ENCODE measurements at regions not wholly inside any gene's neighbourhood (a gene's known extent, or its start where the extent isn't known, plus 50 kb on each side); places are given as distances from the start of the nearest gene placed in this dataset.

DNA sequence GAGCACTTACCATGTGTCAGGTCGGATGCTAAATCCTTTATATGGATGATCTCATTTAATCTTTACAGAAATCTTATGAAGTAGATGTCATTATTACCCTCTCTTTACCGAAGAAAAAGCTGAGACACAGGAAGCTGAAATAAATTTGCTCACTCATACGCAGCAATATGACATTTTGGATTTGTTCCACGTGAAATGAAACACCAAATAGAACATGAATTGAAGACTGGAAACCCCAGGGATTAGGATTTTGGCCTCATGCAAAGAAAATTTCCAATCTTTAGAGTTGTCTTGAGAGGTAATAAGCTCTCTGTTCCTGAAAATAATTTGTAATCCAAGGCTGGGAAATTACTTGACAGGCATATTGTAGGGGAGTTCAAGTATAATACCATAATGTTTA is 354.4 kb upstream of the CLNK start:
- no peak for DNase-seq (ENCODE audit: extremely low spot score, unreplicated experiment)
- Mint-ChIP-seq H3K27me3 (ENCODE audit: unreplicated experiment) (no peaks in the 10 kb centered on the region), H3K4me1 (ENCODE audit: unreplicated experiment) (no peaks in the 10 kb centered on the region), H3K4me3 (ENCODE audit: unreplicated experiment) (no peak overlapping the region), H3K27ac (ENCODE audit: unreplicated experiment) (no peak overlapping the region), H3K36me3 (ENCODE audit: unreplicated experiment) (no peaks in the 10 kb centered on the region), H3K9me3 (ENCODE audit: unreplicated experiment) (no peaks in the 10 kb centered on the region)
- TF ChIP-seq, protein P1, sequence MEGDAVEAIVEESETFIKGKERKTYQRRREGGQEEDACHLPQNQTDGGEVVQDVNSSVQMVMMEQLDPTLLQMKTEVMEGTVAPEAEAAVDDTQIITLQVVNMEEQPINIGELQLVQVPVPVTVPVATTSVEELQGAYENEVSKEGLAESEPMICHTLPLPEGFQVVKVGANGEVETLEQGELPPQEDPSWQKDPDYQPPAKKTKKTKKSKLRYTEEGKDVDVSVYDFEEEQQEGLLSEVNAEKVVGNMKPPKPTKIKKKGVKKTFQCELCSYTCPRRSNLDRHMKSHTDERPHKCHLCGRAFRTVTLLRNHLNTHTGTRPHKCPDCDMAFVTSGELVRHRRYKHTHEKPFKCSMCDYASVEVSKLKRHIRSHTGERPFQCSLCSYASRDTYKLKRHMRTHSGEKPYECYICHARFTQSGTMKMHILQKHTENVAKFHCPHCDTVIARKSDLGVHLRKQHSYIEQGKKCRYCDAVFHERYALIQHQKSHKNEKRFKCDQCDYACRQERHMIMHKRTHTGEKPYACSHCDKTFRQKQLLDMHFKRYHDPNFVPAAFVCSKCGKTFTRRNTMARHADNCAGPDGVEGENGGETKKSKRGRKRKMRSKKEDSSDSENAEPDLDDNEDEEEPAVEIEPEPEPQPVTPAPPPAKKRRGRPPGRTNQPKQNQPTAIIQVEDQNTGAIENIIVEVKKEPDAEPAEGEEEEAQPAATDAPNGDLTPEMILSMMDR (IDR thresholded peaks at IDR 0.05) = no peak

DNA sequence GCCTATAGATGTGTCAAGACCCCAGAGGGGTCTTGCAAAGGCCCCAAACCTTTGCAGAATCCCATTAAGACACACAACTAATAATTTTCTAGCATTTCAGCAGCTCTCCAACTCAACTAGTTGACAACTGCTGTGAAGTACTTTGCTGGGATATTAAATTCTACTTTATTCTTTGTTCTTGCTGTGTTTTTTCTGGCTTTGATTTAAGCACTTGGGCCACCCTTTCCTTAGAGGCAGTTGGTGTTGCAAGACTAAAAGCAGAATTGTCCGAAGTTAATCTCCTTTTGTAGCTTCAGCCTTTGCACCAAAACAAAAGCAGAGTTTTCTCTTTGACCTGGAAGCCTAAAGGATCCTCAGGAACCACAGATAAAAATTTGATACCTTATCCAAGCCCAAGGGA is 353.1 kb upstream of the CLNK start:
- Mint-ChIP-seq H3K9me3 (ENCODE audit: unreplicated experiment) (no peaks in the 10 kb centered on the region), H3K36me3 (ENCODE audit: unreplicated experiment) (no peaks in the 10 kb centered on the region), H3K27me3 (ENCODE audit: unreplicated experiment) (no peaks in the 10 kb centered on the region), H3K27ac (ENCODE audit: unreplicated experiment) (no peak overlapping the region), H3K4me1 (ENCODE audit: unreplicated experiment) (no peaks in the 10 kb centered on the region), H3K4me3 (ENCODE audit: unreplicated experiment) (no peak overlapping the region)
- no peak for DNase-seq (ENCODE audit: extremely low spot score, unreplicated experiment)
- TF ChIP-seq, protein P1 (IDR thresholded peaks at IDR 0.05) = no peak

DNA sequence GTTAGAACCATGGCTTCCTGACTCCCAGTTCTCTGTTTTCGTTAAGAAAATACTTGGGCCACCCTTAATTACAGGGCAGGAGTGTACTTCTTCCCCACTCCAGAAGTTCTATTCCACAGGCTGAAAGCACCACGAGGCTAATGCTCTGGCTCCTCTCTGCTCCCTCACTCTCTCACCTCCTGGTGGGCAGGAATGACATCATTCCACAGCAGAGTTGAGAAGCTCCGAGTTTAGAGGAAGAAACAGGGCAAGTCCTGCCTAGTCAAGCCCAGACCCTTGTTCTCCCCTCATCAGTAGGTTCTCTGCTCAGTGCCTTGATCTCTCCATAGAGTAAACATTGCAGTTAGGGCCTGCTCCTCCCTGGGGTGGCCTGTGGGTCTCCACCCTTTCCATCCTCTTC is 343.8 kb upstream of the CLNK start:
- Mint-ChIP-seq H3K4me3 (ENCODE audit: unreplicated experiment) (no peak overlapping the region), H3K27me3 (ENCODE audit: unreplicated experiment) (peaks cover 6% of the 10 kb centered on the region), H3K4me1 (ENCODE audit: unreplicated experiment) (no peaks in the 10 kb centered on the region), H3K9me3 (ENCODE audit: unreplicated experiment) (no peaks in the 10 kb centered on the region), H3K36me3 (ENCODE audit: unreplicated experiment) (no peaks in the 10 kb centered on the region), H3K27ac (ENCODE audit: unreplicated experiment) (no peak overlapping the region)
- TF ChIP-seq, protein P1 (IDR thresholded peaks at IDR 0.05) = no peak
- no peak for DNase-seq (ENCODE audit: extremely low spot score, unreplicated experiment)

DNA sequence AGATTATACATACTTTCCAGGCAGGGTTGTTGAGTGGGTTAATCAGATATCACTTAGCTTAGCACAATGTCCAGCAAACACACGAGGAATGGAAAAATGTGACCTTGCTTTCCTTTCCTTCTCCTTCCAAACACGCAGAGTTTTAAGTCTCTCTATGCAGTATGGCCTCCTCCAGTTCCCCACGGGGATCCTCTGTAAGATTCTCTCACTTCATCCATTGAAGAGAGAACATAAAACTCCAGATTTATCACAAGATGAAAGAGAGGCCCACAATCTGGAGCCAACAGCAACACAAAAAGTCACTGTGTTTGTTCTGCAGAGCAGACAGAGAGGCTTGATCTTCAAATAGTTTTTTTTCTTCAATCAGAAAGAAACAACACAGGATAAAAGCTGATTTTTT is 336.8 kb upstream of the CLNK start:
- no peak overlapping the region for H3K4me3 Mint-ChIP-seq (ENCODE audit: unreplicated experiment)
- no peaks in the 10 kb centered on the region for H3K4me1 Mint-ChIP-seq (ENCODE audit: unreplicated experiment)
- peaks cover 6% of the 10 kb centered on the region for H3K27me3 Mint-ChIP-seq (ENCODE audit: unreplicated experiment)
- no peak for DNase-seq (ENCODE audit: extremely low spot score, unreplicated experiment)
- H3K27ac Mint-ChIP-seq (ENCODE audit: unreplicated experiment) = no peak overlapping the region
- H3K9me3 Mint-ChIP-seq (ENCODE audit: unreplicated experiment) = peaks cover 4% of the 10 kb centered on the region
- no peaks in the 10 kb centered on the region for H3K36me3 Mint-ChIP-seq (ENCODE audit: unreplicated experiment)
- TF ChIP-seq, protein P1 (IDR thresholded peaks at IDR 0.05) = no peak

DNA sequence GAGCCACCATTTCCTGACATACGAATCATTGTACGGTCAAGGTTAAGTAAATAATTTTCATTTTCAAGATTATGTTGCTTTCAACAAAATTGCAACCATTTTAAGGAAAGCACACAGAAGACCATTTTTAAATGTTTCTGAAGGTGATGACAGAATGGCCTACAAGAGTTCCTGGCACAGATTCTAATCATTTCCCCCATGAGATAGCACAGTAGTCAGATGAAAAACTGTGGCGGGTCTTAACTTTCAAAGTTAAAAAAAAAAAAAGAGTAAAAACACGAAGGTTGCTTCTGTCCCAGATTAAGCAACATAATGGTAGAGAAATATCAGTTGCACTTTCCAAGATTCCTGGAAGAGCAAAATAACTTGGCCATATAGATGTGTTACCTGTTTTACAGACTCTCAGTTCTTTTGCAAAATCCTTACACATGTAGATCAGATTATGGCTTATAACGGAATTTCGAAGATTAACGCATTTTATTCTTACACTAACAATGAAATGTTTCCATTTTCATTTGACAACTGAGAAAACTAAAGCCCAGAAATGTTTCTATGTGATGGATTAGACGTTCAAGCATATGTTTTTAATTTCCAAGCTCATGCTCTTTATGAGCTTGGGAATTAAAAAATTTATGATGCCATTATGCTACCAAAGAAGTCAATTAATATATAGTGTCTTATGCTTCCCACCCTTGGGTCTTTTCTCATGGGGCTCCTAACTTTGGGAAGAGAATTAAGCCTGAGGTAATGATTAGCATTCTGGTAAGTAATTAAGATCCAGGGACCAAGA is 335.1 kb upstream of the CLNK start:
- TF ChIP-seq, protein P1 (IDR thresholded peaks at IDR 0.05) = no peak
- Mint-ChIP-seq H3K4me1 (ENCODE audit: unreplicated experiment) (no peaks in the 10 kb centered on the region), H3K9me3 (ENCODE audit: unreplicated experiment) (peaks cover 4% of the 10 kb centered on the region), H3K4me3 (ENCODE audit: unreplicated experiment) (no peak overlapping the region), H3K27me3 (ENCODE audit: unreplicated experiment) (peaks cover 6% of the 10 kb centered on the region), H3K27ac (ENCODE audit: unreplicated experiment) (no peak overlapping the region), H3K36me3 (ENCODE audit: unreplicated experiment) (no peaks in the 10 kb centered on the region)
- no peak for DNase-seq (ENCODE audit: extremely low spot score, unreplicated experiment)
